DOHH2 (cell line): ENCODE measurements at regions not wholly inside any gene's neighbourhood (a gene's known extent, or its start where the extent isn't known, plus 50 kb on each side); places are given as distances from the start of the nearest gene placed in this dataset.

Experiments
- EZH2phosphoT487 ChIP-seq: fragments of 200-600 bp; sonication (generic); IDR thresholded peaks from 2 replicates; pipeline ENCODE4 v1.6.1; 2017; ENCODE audit warnings: borderline replicate concordance, mild to moderate bottlenecking, antibody characterized with exemption, low read length, moderate library complexity, mixed read lengths
- TF ChIP-seq, protein P1 (sequence below): fragments of 200-600 bp; sonication (generic); IDR thresholded peaks from one replicate; pipeline ENCODE4 v1.5.1; 2014; ENCODE audit warnings: antibody characterized with exemption, mild to moderate bottlenecking, low read depth, low read length; ENCODE audit not compliant: poor library complexity, severe bottlenecking

DNA sequence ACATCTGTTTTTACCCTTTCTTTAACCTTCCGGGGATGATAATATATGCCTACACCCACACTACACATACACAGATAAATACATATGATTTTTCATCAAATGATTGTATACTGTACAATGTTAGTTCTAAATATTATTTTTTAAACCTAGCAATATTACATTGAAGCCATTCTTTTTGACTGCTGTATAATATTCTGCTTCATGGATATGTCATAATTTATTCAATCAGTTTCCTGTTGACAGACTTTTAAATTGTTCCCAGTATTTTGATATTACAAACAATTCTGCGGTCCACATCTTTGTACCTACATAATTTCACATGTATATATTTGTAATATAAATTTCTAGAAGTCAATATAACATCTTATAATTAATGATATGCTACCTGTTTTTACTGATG, 59.0 kb upstream of the ITGB1 start:
- TF ChIP-seq, protein P1, sequence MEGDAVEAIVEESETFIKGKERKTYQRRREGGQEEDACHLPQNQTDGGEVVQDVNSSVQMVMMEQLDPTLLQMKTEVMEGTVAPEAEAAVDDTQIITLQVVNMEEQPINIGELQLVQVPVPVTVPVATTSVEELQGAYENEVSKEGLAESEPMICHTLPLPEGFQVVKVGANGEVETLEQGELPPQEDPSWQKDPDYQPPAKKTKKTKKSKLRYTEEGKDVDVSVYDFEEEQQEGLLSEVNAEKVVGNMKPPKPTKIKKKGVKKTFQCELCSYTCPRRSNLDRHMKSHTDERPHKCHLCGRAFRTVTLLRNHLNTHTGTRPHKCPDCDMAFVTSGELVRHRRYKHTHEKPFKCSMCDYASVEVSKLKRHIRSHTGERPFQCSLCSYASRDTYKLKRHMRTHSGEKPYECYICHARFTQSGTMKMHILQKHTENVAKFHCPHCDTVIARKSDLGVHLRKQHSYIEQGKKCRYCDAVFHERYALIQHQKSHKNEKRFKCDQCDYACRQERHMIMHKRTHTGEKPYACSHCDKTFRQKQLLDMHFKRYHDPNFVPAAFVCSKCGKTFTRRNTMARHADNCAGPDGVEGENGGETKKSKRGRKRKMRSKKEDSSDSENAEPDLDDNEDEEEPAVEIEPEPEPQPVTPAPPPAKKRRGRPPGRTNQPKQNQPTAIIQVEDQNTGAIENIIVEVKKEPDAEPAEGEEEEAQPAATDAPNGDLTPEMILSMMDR = no peak
- TF ChIP-seq EZH2phosphoT487 = no peak
